H9 (cell line): ENCODE measurements at regions not wholly inside any gene's neighbourhood (a gene's known extent, or its start where the extent isn't known, plus 50 kb on each side); places are given as distances from the start of the nearest gene placed in this dataset.

Experiments used
- DNase-seq: peaks from one replicate; pipeline ENCODE4 v3.0.0-alpha.2; 2017
- H2AFZ ChIP-seq: one replicate; pipeline ENCODE4 v1.6.1; 2013; ENCODE audit warnings: mild to moderate bottlenecking, low read length, control low read depth, moderate library complexity
- H2AK5ac ChIP-seq: 2 replicates; pipeline ENCODE4 v1.6.1; 2013; ENCODE audit warnings: low read length, control low read depth, mixed read lengths; ENCODE audit not compliant: insufficient read length
- H2BK120ac ChIP-seq: one replicate; pipeline ENCODE4 v1.6.1; 2013; ENCODE audit warnings: low read depth, mild to moderate bottlenecking, low read length, control low read depth, inconsistent platforms; ENCODE audit not compliant: poor library complexity, severe bottlenecking
- H2BK12ac ChIP-seq: 2 replicates; pipeline ENCODE4 v1.6.1; 2013; ENCODE audit warnings: low read length, control low read depth, mixed read lengths, low read depth; ENCODE audit not compliant: insufficient read length
- H2BK15ac ChIP-seq: 2 replicates; pipeline ENCODE4 v1.6.1; 2013; ENCODE audit warnings: low read depth, low read length, control low read depth
- H2BK20ac ChIP-seq: one replicate; pipeline ENCODE4 v1.6.1; 2013; ENCODE audit warnings: low read depth, mild to moderate bottlenecking, low read length, control low read depth, inconsistent platforms; ENCODE audit not compliant: poor library complexity, severe bottlenecking
- H2BK5ac ChIP-seq: 2 replicates; pipeline ENCODE4 v1.6.1; 2013; ENCODE audit warnings: low read length, control low read depth, mixed read lengths; ENCODE audit not compliant: insufficient read length
- H3K14ac ChIP-seq: 2 replicates; pipeline ENCODE4 v1.6.1; 2013; ENCODE audit warnings: low read length, control low read depth; ENCODE audit not compliant: insufficient read depth
- H3K18ac ChIP-seq: 2 replicates; pipeline ENCODE4 v1.6.1; 2013; ENCODE audit warnings: low read depth, mild to moderate bottlenecking, mixed read lengths, low read length, control low read depth; ENCODE audit not compliant: insufficient read length
- H3K23ac ChIP-seq: 2 replicates; pipeline ENCODE4 v1.6.1; 2013; ENCODE audit warnings: low read length, control low read depth, mixed read lengths, low read depth; ENCODE audit not compliant: insufficient read length
- H3K23me2 ChIP-seq: 2 replicates; pipeline ENCODE4 v1.6.1; 2013; ENCODE audit warnings: low read depth, mild to moderate bottlenecking, mixed read lengths, low read length, control low read depth; ENCODE audit not compliant: insufficient read length, poor library complexity, severe bottlenecking
- H3K27ac ChIP-seq: 2 replicates; pipeline ENCODE4 v1.5.1; 2013; ENCODE audit warnings: low read length, control low read depth, mixed read lengths, low read depth; ENCODE audit not compliant: insufficient read length
- H3K27me3 ChIP-seq: 2 replicates; pipeline ENCODE4 v1.6.1; 2013; ENCODE audit warnings: low read length, control low read depth, inconsistent platforms; ENCODE audit not compliant: insufficient read depth
- H3K4ac ChIP-seq: 2 replicates; pipeline ENCODE4 v1.6.1; 2013; ENCODE audit warnings: low read depth, mild to moderate bottlenecking, control low read depth, inconsistent platforms, low read length, moderate library complexity
- H3K4me1 ChIP-seq: 2 replicates; pipeline ENCODE4 v1.6.1; 2013; ENCODE audit warnings: low read length, control low read depth, inconsistent platforms; ENCODE audit not compliant: insufficient read depth
- H3K4me2 ChIP-seq: 2 replicates; pipeline ENCODE4 v1.6.1; 2013; ENCODE audit warnings: low read length, control low read depth, mixed read lengths; ENCODE audit not compliant: insufficient read length, insufficient read depth
- H3K56ac ChIP-seq: 2 replicates; pipeline ENCODE4 v1.6.1; 2013; ENCODE audit warnings: low read depth, mild to moderate bottlenecking, mixed read lengths, low read length, control low read depth; ENCODE audit not compliant: insufficient read length
- H3K79me1 ChIP-seq: 2 replicates; pipeline ENCODE4 v1.6.1; 2013; ENCODE audit warnings: low read depth, mild to moderate bottlenecking, moderate library complexity, low read length, control low read depth, inconsistent platforms; ENCODE audit not compliant: insufficient read depth, poor library complexity, severe bottlenecking
- H3K79me2 ChIP-seq: 2 replicates; pipeline ENCODE4 v1.6.1; 2013; ENCODE audit warnings: low read length, control low read depth, inconsistent platforms; ENCODE audit not compliant: insufficient read depth
- H3K9ac ChIP-seq: 2 replicates; pipeline ENCODE4 v1.6.1; 2013; ENCODE audit warnings: low read length, control low read depth, mixed read lengths; ENCODE audit not compliant: insufficient read length; ENCODE audit errors: extremely low read depth
- H3K9me3 ChIP-seq: one replicate; pipeline ENCODE4 v1.6.1; 2013; ENCODE audit warnings: low read depth, low read length, inconsistent platforms; ENCODE audit not compliant: control insufficient read depth
- H3T11ph ChIP-seq: one replicate; pipeline ENCODE4 v1.6.1; 2013; ENCODE audit warnings: mild to moderate bottlenecking, low read length, control low read depth, inconsistent platforms
- H4K20me1 ChIP-seq: one replicate; pipeline ENCODE4 v1.6.1; 2013; ENCODE audit not compliant: control insufficient read depth, insufficient read length, insufficient read depth
- H4K5ac ChIP-seq: 2 replicates; pipeline ENCODE4 v1.6.1; 2013; ENCODE audit warnings: low read depth, mild to moderate bottlenecking, mixed read lengths, low read length, control low read depth; ENCODE audit not compliant: insufficient read length
- H4K8ac ChIP-seq: replicated peaks from 2 replicates; pipeline ENCODE4 v1.6.1; 2013; ENCODE audit warnings: low read length, control low read depth, mixed read lengths, low read depth; ENCODE audit not compliant: insufficient read length
- H4K91ac ChIP-seq: 2 replicates; pipeline ENCODE4 v1.6.1; 2013; ENCODE audit warnings: low read depth, mild to moderate bottlenecking, moderate library complexity, mixed read lengths, low read length, control low read depth; ENCODE audit not compliant: insufficient read length
- H3K27ac Mint-ChIP-seq, 3 experiments: 2 replicates in 2 of 3; 3 replicates in 1 of 3; pipeline ENCODE4 v1.8.0; 2020 to 2021; ENCODE audit warnings: mixed read lengths in 3 of 3, mild to moderate bottlenecking in 1 of 3, moderate library complexity in 1 of 3
- H3K27me3 Mint-ChIP-seq: 2 replicates; pipeline ENCODE4 v1.8.0; 2021; ENCODE audit warnings: low read depth, mild to moderate bottlenecking, moderate library complexity, mixed read lengths
- H3K36me3 Mint-ChIP-seq, 3 experiments: 2 replicates in 2 of 3; 3 replicates in 1 of 3; pipeline ENCODE4 v1.8.0; 2020 to 2021; ENCODE audit warnings: low read depth in 3 of 3, mixed read lengths in 3 of 3; ENCODE audit not compliant: insufficient read depth in 1 of 3
- H3K4me1 Mint-ChIP-seq, 2 experiments: 2 replicates each; pipeline ENCODE4 v1.8.0; 2020; ENCODE audit warnings: mixed read lengths in 2 of 2
- H3K4me3 Mint-ChIP-seq, 2 experiments: 2 replicates in 1 of 2; 3 replicates in 1 of 2; pipeline ENCODE4 v1.8.0; 2020 to 2021; ENCODE audit warnings: mild to moderate bottlenecking in 2 of 2, mixed read lengths in 2 of 2, moderate library complexity in 1 of 2
- H3K9me3 Mint-ChIP-seq, 2 experiments: 2 replicates in 1 of 2; 3 replicates in 1 of 2; pipeline ENCODE4 v1.8.0; 2020; ENCODE audit warnings: mild to moderate bottlenecking in 2 of 2, mixed read lengths in 2 of 2, moderate library complexity in 1 of 2
- WGBS: extraction: QIAGEN DNeasy Blood & Tissue Kit; methylation state at CpG from one replicate; pipeline ENCODE4 v1.1.7; 2013; ENCODE audit warnings: missing lambda C conversion rate, low lambda C conversion rate, mixed read lengths; ENCODE audit not compliant: insufficient read length; ENCODE audit errors: extremely low coverage; 5-methylcytosine and 5-hydroxymethylcytosine counted together
- TF ChIP-seq, protein P1 (sequence below): fragments of 200-600 bp; sonication (generic); conservative IDR thresholded peaks from 3 replicates; pipeline ENCODE4 v1.8.0; 2021; ENCODE audit warnings: antibody characterized with exemption, mild to moderate bottlenecking

DNA sequence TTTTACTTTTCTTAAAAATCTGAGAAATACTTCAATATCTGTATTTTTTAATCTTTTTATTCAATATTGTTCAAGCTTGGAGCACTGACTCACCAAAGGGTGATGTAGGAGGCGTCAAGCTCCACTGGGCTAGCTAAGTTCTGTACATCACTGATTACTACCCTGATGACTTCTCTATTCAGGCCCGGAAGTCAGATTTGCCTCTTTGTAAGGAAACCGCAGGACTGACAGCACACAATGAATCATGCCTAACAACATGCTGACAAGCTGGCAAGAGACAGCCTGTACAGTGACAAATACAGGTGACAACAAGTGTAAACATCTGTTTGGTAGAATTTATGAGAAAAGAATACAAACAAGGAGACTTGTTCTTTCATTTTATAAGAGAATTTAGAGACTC, 627.9 kb upstream of the RORB start:
- H3K4me1 ChIP-seq = no peaks in the 10 kb centered on the region
- no peak overlapping the region for H4K91ac ChIP-seq
- no peaks in the 10 kb centered on the region for H4K20me1 ChIP-seq
- H3K4me2 ChIP-seq = no peak overlapping the region
- no peak for DNase-seq
- H2AFZ ChIP-seq = no peak overlapping the region
- H2BK120ac ChIP-seq = no peak overlapping the region
- H3K27me3 Mint-ChIP-seq = no peaks in the 10 kb centered on the region
- no peak overlapping the region for H3K9ac ChIP-seq
- no peaks in the 10 kb centered on the region for H3K79me1 ChIP-seq
- H2BK20ac ChIP-seq = no peak overlapping the region
- no peaks in the 10 kb centered on the region for H3K36me3 Mint-ChIP-seq
- H4K8ac ChIP-seq = no peak overlapping the region
- H3K27ac ChIP-seq = no peak overlapping the region
- WGBS = no CpG with 5 or more reads among the region's 3 CpGs
- no peak overlapping the region for H3K18ac ChIP-seq
- TF ChIP-seq, protein P1, sequence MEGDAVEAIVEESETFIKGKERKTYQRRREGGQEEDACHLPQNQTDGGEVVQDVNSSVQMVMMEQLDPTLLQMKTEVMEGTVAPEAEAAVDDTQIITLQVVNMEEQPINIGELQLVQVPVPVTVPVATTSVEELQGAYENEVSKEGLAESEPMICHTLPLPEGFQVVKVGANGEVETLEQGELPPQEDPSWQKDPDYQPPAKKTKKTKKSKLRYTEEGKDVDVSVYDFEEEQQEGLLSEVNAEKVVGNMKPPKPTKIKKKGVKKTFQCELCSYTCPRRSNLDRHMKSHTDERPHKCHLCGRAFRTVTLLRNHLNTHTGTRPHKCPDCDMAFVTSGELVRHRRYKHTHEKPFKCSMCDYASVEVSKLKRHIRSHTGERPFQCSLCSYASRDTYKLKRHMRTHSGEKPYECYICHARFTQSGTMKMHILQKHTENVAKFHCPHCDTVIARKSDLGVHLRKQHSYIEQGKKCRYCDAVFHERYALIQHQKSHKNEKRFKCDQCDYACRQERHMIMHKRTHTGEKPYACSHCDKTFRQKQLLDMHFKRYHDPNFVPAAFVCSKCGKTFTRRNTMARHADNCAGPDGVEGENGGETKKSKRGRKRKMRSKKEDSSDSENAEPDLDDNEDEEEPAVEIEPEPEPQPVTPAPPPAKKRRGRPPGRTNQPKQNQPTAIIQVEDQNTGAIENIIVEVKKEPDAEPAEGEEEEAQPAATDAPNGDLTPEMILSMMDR = no peak
- no peak overlapping the region for H3K27ac Mint-ChIP-seq
- H3K4me3 Mint-ChIP-seq = no peak overlapping the region
- no peak overlapping the region for H2BK5ac ChIP-seq
- no peak overlapping the region for H2BK15ac ChIP-seq
- H3K23ac ChIP-seq = no peak overlapping the region
- no peaks in the 10 kb centered on the region for H3K9me3 ChIP-seq
- no peaks in the 10 kb centered on the region for H3K9me3 Mint-ChIP-seq
- no peak overlapping the region for H4K5ac ChIP-seq
- no peak overlapping the region for H2BK12ac ChIP-seq
- no peaks in the 10 kb centered on the region for H3K23me2 ChIP-seq
- no peak overlapping the region for H3K14ac ChIP-seq
- H3K4ac ChIP-seq = no peak overlapping the region
- no peaks in the 10 kb centered on the region for H3K79me2 ChIP-seq
- H3K27me3 ChIP-seq = no peaks in the 10 kb centered on the region
- no peak overlapping the region for H3K56ac ChIP-seq
- H3T11ph ChIP-seq = no peak overlapping the region
- H3K4me1 Mint-ChIP-seq = peaks cover 3 to 9% of the 10 kb centered on the region in 2 experiments; a peak in 3 of 4 replicates
- no peak overlapping the region for H2AK5ac ChIP-seq
